NCI-H2081 treated with DMSO at 0.1 percent for 48 hours (cell line): ENCODE measurements at regions not wholly inside any gene's neighbourhood (a gene's known extent, or its start where the extent isn't known, plus 50 kb on each side); places are given as distances from the start of the nearest gene placed in this dataset.

ENCODE experiments used
- DNase-seq: peaks from one replicate; lab custom pipeline; 2025; lab: John Stamatoyannopoulos, UW

DNA sequence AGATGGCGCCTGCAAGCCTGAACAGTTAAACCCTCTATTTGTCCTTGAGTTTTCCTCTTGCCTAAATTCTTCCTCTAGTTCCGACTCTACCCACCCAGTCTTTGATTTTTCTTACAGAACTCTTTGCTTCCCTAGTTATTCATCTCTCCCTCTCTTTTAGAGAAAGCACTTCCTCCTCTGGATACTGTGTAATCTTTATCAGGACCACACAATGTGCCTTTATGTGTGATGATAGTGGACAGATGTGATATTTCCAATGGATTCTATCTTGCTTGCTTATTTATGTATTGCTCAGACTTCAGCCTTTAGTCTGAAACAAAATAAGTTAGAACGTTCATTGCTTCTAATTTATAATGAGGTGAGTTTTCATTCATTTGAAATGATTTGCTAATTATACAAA, 79.5 kb upstream of the CAV2 start:
- no peak for DNase-seq

DNA sequence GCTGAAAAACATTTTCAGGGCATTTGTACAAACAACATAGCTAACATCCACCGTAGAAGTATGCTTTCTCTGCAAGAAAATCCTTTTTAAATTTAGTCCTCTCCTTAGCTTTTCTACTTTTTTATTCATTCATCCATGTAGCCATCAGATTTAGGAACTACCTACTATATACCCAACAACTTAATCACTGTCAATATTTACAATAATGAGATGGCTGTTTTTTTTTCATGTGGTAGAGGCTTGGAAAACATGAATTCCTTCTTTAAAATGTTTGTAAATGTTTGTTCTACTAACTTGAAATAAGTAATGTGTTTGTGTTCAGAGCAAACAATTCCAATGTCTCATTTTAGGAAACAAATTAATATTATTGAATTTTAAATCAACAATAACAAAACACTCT, 78.2 kb upstream of the CAV2 start:
- no peak for DNase-seq

DNA sequence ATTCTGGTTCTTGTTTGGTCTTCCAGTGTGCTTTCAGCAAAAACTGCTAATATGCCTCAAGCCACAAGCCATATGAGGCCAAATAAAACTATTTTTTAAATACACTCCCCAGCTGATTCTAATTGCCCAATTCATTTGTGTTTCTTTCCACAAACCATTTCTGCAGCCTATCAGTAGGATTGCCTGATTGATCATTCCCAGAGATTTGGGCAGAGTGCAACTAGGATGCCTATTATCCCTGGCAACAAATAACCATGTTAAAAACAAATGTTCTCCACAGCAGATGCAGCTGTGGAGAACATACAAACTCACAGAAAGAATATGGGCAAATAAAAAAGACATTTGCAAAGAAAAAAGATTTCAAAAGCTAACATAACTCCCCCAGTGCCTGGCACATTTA, 76.9 kb upstream of the CAV2 start:
- no peak for DNase-seq

DNA sequence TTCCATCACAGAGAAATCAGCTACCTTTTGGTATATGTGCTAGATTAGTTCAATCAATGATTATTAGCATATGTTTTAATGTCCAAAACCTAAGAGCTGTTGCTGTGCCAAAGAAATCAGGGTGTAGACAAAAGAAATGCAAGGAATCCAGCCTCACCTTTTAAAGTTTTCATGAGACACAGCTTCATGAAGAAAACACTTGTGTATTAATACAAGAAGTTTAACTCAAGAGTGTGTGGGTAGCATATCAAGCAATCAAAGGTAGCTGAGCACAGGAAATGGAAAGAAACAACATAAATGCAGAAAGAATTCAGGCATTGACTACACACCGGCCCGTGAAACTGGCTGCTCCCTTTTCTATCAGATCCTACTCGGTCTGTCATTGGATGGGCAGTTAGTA, 76.0 kb upstream of the CAV2 start:
- DNase-seq, result no peak

DNA sequence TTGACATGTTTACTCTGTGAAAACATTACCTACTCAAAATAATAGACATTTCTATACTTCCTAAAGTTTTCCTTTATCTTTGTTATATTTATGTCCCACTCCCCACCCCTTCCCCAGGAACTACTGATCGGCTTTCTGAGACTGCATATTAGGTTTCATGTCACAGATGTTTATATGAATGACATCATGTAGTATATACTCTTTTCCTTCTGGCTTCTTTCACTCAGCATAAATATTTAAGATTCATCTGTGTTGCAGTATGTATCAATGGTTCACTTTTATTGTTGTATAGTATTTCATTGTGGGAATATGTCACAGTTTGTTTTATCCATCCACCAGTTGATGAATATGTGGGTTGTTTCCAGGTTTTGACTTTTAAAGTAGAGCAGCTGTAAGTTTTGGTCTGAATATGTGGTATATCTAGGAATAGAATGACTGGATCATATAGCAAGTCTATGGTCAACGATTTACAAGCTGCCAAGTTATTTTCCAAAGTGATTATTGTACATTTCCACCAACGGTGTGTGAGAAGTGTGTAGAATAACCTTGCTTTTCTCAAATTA, 73.8 kb upstream of the CAV2 start:
- no peak for DNase-seq

DNA sequence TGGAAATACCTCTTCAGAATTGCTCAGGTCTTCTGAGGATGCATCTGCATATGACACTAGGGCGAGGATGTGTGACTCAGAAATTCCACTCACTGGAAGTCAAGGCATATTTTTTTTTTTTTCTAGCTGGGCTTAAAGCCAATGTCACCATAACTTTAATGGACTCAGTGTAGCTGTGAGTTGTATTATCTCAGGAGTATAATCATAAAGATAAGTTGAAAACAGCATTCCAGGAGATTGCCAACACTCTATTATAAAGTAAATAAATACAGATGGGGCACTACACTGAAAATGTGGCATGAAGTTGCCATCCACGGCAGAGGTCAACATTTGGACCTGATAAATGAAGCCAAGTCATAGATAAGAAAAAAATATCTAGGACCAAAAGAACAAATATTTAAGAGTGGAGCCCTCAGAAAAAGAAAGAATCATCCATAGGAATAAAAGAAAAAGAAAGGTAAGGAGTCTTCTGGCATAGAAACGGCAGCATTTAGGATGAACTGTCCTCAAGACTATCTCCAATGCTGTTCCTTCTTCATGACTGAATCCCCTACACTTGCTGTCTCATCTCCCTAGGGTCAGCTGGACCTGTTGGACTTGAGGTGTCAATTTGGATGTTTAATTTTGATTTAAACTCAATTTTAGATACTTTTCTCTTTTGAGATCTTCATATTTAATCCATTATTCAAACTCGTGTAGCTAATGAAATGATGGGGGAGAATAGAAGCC, 72.9 kb upstream of the CAV2 start:
- DNase-seq, result no peak

DNA sequence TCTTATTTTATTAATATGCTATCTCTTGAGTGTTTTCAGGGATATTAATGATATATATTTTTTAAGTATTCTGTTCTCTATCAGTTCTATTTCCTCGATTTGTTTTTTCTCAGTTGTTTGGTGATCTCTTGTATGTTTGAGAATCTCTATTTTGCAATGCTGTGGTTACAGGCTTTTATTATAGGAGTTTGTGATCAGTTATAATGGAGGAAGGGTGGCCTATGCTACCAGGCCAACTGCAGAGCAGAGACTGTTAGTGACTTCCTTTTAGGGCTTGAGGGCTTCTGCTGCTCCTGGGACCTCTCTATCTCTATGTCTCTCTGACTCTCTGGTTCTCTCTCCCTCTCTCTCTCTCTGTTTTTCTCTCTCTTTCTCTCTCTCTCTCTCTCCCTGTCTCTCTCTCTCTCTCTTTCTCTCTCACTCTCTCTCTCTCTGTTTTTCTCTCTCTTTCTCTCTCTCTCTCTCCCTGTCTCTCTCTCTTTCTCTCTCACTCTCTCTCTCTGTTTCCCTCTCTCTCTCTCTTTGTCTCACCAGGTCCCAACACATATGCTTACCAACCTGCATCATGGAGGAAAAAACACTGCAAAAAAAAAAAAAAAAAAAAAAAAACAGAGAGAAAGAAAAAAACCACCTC, 69.4 kb upstream of the CAV2 start:
- no peak for DNase-seq

DNA sequence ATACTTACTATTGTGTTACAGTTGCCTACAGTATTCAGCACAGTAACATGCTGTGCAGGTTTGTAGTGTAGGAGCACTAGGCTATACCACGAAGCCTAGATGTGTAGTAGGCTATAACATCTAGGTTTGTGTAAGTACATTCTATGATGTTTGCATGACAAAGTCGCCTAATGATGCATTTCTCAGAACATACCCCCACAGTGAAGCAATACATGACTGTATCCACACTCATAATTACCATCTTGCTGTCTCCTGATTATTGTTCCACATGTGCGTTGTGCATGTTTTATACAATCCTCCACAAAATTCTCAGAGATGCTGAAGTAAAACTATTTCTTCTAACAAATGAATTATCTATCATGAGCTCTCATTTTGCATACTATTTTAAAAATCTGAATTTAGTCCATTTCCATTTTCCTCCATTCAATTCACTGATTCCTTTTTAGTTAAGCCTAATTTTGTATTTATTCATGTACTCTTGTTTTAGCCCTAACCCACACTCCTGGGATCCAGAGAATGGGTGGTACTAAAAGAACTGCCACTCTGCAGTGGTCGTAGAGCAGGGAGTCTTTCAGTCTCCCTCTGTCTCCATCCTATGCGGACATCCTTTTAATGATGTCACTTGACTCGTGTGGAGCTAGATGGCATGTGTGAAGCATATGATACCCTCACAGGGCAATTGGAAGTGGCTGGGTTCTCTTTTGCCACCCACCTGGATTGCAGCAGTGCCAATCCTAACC, 67.6 kb upstream of the CAV2 start:
- DNase-seq, result no peak

DNA sequence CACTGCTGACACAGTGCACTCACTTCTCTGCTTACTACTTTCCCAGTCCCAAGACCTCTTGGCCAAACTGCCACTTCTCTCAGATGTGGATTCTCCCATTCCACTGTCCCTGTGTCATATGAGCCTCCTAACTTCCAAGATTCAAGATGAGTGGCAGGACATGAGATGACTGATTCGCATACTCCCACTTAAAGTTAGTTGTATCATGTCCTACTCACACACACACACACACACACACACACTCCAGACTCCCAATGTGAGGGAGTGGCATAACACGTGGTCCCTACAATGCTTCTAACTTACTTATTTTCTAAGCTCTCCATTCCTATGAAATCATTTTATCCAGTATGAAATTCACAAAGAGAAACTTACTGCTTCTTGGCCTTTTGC, 67.0 kb upstream of the CAV2 start:
- DNase-seq, result no peak

DNA sequence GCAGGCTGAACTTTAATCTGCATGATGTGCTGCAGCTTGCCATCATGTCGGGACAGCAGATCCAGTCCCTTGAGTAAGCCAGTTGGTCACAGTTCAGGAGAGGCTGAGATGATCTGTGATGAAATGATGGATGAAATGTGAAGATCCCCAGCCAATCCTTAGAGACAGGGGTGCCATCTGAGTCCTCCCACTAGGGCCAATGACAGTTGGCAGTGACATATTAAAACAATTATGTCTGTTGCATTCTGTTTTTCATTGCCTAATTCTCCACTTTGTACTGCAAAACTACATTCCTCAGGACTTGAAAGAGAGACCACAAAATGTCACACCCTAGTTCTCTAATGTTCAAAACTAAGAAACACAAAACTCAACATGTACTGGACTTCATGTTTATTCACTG, 66.3 kb upstream of the CAV2 start:
- no peak for DNase-seq

DNA sequence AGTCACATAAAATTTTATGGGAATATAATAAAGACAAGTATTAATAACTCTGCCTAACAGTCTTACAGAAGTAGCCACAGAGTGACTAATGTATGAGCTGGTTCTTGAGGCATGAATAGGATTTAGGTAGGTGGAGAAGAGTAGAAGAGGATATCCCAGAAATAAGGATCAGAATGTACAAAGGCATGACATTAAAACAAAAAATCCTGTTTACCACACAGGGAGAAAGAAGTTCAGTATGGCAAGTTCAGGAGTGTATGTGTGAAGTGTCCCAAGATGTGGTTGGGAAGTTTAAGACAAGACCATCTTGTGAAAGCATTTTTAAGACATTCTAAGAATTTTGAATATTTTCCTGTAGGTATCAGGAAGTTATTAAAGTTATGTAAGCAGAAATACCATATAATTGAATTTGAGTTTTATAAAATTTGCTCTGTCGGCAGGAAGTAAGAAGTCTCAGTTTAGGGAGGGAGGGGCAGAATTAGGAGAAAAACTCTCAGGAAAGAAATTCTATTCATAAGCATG, 64.7 kb upstream of the CAV2 start:
- DNase-seq, result no peak

DNA sequence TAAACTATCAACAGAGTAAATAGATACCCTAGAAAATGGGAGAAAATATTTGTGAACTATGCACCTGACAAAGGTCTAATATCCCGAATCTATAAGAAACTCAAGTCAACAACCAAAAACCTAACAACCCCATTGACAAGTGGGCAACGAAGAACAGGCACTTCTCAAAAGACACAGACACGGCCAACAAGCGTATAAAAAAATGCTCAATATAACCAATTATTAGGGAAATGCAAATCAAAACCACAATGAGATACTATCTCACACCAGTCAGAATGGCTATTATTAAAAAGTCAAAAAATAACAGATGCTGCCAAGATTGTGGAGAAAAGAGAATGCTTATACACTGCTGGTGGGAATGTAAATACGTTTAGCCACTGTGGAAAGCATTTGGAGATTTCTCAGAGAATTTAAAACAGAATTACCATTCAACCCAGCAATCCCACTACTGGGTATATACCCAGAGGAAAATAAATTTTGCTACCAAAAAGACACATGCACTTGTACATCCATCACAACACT, 63.2 kb upstream of the CAV2 start:
- DNase-seq, result no peak

DNA sequence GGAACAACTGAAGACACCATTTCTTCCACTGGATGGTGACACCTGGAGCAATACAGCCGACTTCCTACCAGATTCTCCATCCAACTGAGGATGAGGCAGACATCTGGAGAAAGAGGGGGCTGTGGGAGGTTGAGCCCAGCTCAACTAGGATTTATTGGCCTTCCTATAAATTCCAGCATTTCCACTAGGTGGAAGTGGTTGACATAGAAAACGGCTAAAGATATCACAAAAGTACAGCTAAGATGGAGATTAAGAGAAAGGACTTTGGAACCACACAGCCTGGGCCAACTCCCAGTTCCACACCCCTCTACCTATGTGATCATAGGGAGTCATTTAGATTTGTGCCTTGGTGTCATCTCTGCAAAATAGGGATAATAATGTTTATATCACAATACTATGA, 61.3 kb upstream of the CAV2 start:
- DNase-seq, result no peak

DNA sequence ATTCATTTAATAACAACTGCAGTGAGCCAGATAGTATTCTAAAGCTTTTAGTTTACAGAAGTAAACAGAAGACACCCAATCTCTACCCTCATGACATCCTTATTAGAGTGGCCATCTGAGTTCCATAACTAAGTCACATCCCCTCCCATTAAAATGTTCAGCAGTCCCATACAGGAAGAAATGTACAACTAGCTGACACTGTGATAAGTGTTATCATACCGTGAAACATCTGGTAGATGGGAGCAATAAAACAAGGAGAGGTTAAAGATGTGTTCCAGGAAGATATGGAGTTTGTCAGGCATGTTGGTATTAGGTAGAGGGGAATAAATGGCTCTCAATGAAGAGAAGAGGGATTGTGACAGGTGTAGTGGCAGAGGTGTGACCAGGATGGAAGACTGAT, 60.5 kb upstream of the CAV2 start:
- no peak for DNase-seq

DNA sequence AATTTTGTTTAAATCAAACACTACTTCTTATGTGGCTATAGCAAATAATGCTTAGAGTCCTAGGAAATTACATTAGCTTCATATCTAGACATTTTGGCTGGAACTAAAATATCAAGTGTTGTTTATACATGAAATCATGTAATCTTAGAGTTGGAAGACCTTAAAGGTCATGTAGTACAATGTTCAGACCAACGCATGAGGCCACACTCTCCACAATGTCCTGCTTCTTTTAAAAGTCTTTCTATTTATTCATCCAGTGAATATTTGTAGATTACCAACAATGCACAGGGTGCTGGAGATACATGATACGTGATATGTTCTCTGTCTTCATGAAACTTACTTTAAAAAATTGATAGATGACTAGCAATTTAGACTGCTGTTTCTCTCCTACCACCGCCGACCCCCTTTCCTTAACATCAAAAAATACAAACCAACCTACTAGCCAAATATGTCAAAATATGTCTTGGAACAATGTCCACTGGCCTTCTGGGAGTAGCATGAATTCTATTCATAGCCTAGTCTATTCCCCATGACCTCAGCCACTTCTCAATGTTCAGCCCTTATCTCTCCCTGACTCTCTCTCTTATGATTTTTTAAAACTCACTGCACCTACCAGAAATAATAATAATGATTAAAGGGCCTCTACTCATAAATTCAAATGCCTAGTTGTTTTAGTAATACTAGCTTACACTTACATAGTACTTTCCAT, 59.5 kb upstream of the CAV2 start:
- DNase-seq, result no peak

DNA sequence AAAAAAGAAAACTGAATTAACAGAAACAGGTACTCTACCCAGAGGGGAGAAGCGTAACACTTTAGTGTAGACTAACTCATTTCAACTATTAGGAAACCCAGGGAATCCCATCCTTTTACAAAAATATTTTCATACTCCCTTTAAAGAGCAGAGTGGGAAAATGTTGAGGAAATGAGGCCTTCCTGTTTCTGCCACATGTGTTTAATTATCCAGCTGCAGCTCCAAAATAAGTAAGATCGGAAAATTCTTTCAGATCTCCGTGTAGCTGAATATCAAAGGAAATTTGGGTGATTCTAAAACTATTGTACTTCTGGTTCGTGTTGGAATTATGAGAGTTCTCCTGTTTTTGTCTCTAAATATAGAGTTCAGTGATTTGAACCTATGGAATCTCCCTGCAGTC, 58.0 kb upstream of the CAV2 start:
- no peak for DNase-seq

DNA sequence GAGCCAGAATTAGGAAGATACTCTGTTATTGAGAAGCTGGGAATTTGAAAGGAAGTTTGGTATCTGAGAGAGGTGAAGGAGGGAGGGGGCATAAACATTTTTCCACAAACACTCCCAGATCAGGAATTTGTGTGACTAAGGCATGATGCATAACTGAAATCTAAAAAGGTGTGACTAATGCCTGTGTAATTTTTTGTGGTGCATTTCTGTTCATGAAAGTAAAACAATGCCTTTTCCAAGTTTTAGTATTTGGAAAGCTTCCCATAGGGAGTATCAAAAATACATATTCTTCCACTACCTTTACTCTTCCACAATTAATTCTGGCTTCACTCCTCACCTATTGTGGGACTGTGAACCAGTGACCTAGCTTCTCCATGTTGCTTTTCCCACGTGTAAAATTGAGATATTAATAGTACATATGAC, 56.4 kb upstream of the CAV2 start:
- no peak for DNase-seq

DNA sequence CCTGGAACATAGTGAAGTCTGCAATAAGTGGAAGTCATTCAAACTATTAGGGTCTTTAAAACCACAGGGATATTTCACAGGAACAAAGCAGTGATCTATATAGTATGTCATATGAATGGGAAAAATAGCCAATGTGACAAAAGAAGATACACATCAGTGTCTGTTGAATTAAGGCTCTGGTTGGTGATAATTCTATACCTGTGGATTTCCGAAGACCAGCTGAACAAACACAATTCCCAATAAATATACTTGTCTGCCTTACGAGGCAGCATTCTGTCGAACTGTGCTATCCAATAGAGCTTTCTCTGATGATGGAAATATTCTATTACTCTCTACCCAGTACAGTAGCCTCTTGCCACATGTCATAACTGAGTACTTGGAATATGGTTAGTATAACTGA, 55.9 kb upstream of the CAV2 start:
- peak; percentile 57 for DNase-seq

DNA sequence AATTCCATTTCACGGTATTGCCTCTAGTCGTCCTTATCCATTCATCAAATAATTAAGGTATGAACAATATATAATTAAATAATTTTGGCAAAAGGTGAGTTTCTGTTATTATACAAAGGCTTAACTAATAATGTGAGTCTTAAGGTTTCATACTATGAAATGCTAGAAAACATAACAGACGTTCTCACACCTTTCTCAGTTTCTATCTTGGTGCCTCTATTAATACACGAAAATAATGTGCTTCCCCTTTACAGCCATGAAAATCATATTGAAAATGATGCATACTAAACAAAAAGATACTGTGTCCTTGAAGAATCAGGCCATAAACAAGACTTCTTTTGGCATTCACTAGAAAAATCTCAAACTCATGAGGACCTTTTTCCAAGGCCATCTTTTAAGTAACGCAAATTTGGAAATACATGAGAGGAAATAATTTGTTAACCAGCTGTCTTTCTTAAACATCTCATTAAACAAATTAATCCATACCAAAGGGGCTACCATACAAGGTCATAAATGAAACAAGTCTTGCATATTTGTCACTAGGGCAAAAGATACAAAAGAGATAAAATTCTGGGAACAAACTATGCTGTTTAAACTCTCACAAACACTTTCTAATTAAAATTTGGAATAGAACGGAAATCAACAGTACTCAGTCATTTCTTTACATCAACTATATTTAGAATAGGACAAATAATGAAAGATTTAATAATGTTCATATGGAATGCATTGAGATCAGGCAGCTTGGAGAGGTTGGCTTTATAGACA, 53.9 kb upstream of the CAV2 start:
- no peak for DNase-seq

DNA sequence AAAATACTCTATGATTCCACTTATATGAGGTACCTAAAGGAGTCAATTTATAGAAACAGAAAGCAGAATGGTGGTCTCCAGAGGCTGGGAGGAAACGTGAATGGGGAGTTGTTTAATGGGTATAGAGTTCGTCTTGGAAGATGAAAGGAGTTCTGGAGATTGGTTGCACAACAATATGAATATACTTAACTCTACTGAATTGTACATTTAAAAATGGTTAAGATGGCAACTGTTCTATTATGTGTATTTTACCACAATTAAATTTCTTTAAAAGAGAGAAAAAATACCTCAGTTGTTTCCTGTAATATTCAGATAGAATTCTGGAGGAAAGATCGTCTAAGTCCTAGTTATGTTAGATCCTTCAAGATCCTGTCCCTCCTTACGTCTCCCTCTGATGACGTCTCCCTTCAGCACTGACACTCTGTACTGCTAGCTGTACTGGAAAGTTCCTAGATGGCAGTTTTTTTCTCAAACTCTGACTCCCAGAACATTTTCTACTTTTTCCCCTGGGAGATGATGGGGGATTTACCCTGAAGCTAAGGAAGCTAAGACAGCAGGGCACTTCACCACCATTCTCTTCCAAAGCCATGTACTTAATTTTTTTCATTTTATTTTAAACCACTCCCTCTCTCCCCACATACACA, 53.2 kb upstream of the CAV2 start:
- no peak for DNase-seq

DNA sequence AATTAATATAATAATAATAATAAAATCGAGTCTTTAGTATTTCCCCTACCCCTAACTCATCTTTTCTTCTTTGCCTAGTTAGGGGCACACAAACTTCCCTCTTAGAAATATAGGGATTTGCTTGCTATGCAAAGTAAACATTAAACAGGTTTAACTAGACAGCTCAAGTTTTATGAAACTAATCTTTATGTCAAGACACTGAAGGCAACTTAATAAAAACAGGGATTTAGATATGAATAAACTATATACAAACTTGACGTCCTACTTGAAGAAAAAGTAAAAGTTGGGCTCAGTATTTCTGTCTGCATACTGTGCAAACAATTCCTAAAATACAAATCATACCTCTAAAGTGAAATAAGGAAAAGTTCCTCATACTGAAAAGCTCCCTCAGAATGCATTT, 52.1 kb upstream of the CAV2 start:
- DNase-seq, result no peak
